Astrocyte of the spinal cord (primary cell): ENCODE measurements at regions not wholly inside any gene's neighbourhood (a gene's known extent, or its start where the extent isn't known, plus 50 kb on each side); places are given as distances from the start of the nearest gene placed in this dataset.

Experiments used
- DNase-seq: peaks from one replicate; pipeline ENCODE4 v3.0.0; 2011; ENCODE audit warnings: low read depth, low spot score
- H3K4me3 ChIP-seq: 2 replicates; pipeline ENCODE4 v1.5.1; 2011; ENCODE audit warnings: low read depth, mild to moderate bottlenecking, low read length, moderate library complexity
- in situ Hi-C: cut with HindIII; loops from 2 replicates; pipeline ENCODE4 v1.10.0; 2017; ENCODE audit warnings: low sequenced_read_pairs
- TF ChIP-seq, protein P1 (sequence below): IDR thresholded peaks from 2 replicates; pipeline ENCODE4 v1.5.1; 2012; ENCODE audit warnings: low read depth, mild to moderate bottlenecking, low read length, inconsistent platforms

GRCh38 chr7:54014765-54015164 lies 527.4 kb upstream of the VSTM2A start:
- TF ChIP-seq, protein P1, sequence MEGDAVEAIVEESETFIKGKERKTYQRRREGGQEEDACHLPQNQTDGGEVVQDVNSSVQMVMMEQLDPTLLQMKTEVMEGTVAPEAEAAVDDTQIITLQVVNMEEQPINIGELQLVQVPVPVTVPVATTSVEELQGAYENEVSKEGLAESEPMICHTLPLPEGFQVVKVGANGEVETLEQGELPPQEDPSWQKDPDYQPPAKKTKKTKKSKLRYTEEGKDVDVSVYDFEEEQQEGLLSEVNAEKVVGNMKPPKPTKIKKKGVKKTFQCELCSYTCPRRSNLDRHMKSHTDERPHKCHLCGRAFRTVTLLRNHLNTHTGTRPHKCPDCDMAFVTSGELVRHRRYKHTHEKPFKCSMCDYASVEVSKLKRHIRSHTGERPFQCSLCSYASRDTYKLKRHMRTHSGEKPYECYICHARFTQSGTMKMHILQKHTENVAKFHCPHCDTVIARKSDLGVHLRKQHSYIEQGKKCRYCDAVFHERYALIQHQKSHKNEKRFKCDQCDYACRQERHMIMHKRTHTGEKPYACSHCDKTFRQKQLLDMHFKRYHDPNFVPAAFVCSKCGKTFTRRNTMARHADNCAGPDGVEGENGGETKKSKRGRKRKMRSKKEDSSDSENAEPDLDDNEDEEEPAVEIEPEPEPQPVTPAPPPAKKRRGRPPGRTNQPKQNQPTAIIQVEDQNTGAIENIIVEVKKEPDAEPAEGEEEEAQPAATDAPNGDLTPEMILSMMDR, result no peak
- DNase-seq, result no peak
- H3K4me3 ChIP-seq, result no peak overlapping the region
- in situ Hi-C loops, result no loop called here

GRCh38 chr7:54015251-54015650 lies 526.9 kb upstream of the VSTM2A start:
- TF ChIP-seq, protein P1, result no peak
- in situ Hi-C loops, result no loop called here
- no peak for DNase-seq
- H3K4me3 ChIP-seq, result no peak overlapping the region

GRCh38 chr7:54037873-54038272 lies 504.3 kb upstream of the VSTM2A start:
- in situ Hi-C loops, result no loop called here
- TF ChIP-seq, protein P1, result no peak
- no peak overlapping the region for H3K4me3 ChIP-seq
- DNase-seq, result no peak

- DNase-seq, result no peak
- H3K4me3 ChIP-seq, result no peak overlapping the region
- TF ChIP-seq, protein P1, result no peak
- in situ Hi-C loops, result no loop called here
These were observed 481.5 kb upstream of the VSTM2A start for GRCh38 chr7:54060643-54061042.

- TF ChIP-seq, protein P1, result no peak
These were observed 475.5 kb upstream of the VSTM2A start for GRCh38 chr7:54066643-54067042.

GRCh38 chr7:54069843-54070242 lies 472.3 kb upstream of the VSTM2A start:
- no peak for DNase-seq
- TF ChIP-seq, protein P1, result no peak
- in situ Hi-C loops, result no loop called here
- no peak overlapping the region for H3K4me3 ChIP-seq

More at GRCh38 chr7:54066643-54067042, 475.5 kb upstream of the VSTM2A start:
- DNase-seq, result no peak
- in situ Hi-C loops, result no loop called here
- no peak overlapping the region for H3K4me3 ChIP-seq

DNA sequence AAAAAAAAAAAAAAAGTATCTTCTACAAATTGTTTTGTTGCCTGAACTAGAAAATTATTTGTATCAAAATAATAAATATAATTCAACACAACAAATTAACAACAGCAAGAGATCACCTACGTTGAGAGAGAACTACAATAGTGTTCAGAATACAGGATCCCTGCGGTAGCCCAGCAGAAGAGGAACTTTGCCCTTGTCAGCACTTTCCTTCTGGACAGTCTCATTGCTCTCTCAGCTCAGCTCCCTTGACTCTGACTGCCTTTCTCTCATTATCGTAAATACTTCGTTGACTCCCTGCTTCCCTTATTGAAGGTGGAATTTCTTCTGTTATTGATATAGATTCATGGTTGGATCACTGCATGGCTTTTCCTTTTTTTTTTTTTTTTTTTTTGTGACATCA lies 469.5 kb upstream of the VSTM2A start:
- in situ Hi-C loops, result no loop called here
- TF ChIP-seq, protein P1, result no peak

More for the DNA sequence above, 469.5 kb upstream of the VSTM2A start:
- DNase-seq, result no peak
- H3K4me3 ChIP-seq, result no peak overlapping the region
